ENCODE measurements at regions not wholly inside any gene's neighbourhood (a gene's known extent, or its start where the extent isn't known, plus 50 kb on each side); places are given as distances from the start of the nearest gene placed in this dataset.
"Not testable (repeated sequence)": the region's sequence is repeated elsewhere in the genome, so short reads cannot be mapped to it uniquely, and the experiment has no call there.

- H3K4me1 ChIP-seq (ENCODE audit: insufficient read depth, low read length, poor library complexity, severe bottlenecking); CTCF ChIA-PET; H3K27ac ChIP-seq (ENCODE audit: low read depth, low read length, poor library complexity, severe bottlenecking); H3K36me3 ChIP-seq (ENCODE audit: insufficient read depth, low read length, poor library complexity, severe bottlenecking); intact Hi-C loops (cut with micrococcal nuclease; ENCODE audit: unreplicated experiment); DNase-seq (ENCODE audit: low spot score); BruUV-seq (replicated peaks); H3K9me3 ChIP-seq (ENCODE audit: low read depth, low read length, poor library complexity, severe bottlenecking); H3K27me3 ChIP-seq (replicated peaks; ENCODE audit: insufficient read depth, low read depth, low read length, poor library complexity); H3K4me3 ChIP-seq (ENCODE audit: low read depth, low read length, poor library complexity, severe bottlenecking); POLR2A ChIA-PET (ENCODE audit: low non-redundant PET): not testable (repeated sequence)
Measured at GRCh38 chr1:149314921-149315320, 159.9 kb upstream of the NBPF19 start.

GRCh38 chr1:149320971-149321731, 153.7 kb upstream of the NBPF19 start:
- H3K4me1 ChIP-seq (ENCODE audit: insufficient read depth, low read length, poor library complexity, severe bottlenecking); H3K36me3 ChIP-seq (ENCODE audit: insufficient read depth, low read length, poor library complexity, severe bottlenecking); DNase-seq (ENCODE audit: low spot score); intact Hi-C loops (cut with micrococcal nuclease; ENCODE audit: unreplicated experiment); H3K27me3 ChIP-seq (replicated peaks; ENCODE audit: insufficient read depth, low read depth, low read length, poor library complexity); H3K27ac ChIP-seq (ENCODE audit: low read depth, low read length, poor library complexity, severe bottlenecking); BruUV-seq (replicated peaks); H3K9me3 ChIP-seq (ENCODE audit: low read depth, low read length, poor library complexity, severe bottlenecking); POLR2A ChIA-PET (ENCODE audit: low non-redundant PET); H3K4me3 ChIP-seq (ENCODE audit: low read depth, low read length, poor library complexity, severe bottlenecking); CTCF ChIA-PET: not testable (repeated sequence)

- H3K27ac ChIP-seq (ENCODE audit: low read depth, low read length, poor library complexity, severe bottlenecking); CTCF ChIA-PET; H3K9me3 ChIP-seq (ENCODE audit: low read depth, low read length, poor library complexity, severe bottlenecking); H3K36me3 ChIP-seq (ENCODE audit: insufficient read depth, low read length, poor library complexity, severe bottlenecking); BruUV-seq (replicated peaks); intact Hi-C loops (cut with micrococcal nuclease; ENCODE audit: unreplicated experiment); POLR2A ChIA-PET (ENCODE audit: low non-redundant PET); H3K4me1 ChIP-seq (ENCODE audit: insufficient read depth, low read length, poor library complexity, severe bottlenecking); DNase-seq (ENCODE audit: low spot score); H3K4me3 ChIP-seq (ENCODE audit: low read depth, low read length, poor library complexity, severe bottlenecking); H3K27me3 ChIP-seq (replicated peaks; ENCODE audit: insufficient read depth, low read depth, low read length, poor library complexity): not testable (repeated sequence)
Measured at GRCh38 chr1:149321732-149322016, 153.2 kb upstream of the NBPF19 start.

GRCh38 chr1:149330081-149330335, 144.8 kb upstream of the NBPF19 start:
- H3K36me3 ChIP-seq (ENCODE audit: insufficient read depth, low read length, poor library complexity, severe bottlenecking); H3K27ac ChIP-seq (ENCODE audit: low read depth, low read length, poor library complexity, severe bottlenecking); H3K4me1 ChIP-seq (ENCODE audit: insufficient read depth, low read length, poor library complexity, severe bottlenecking); CTCF ChIA-PET; H3K4me3 ChIP-seq (ENCODE audit: low read depth, low read length, poor library complexity, severe bottlenecking); BruUV-seq (replicated peaks); H3K27me3 ChIP-seq (replicated peaks; ENCODE audit: insufficient read depth, low read depth, low read length, poor library complexity); POLR2A ChIA-PET (ENCODE audit: low non-redundant PET); H3K9me3 ChIP-seq (ENCODE audit: low read depth, low read length, poor library complexity, severe bottlenecking); intact Hi-C loops (cut with micrococcal nuclease; ENCODE audit: unreplicated experiment); DNase-seq (ENCODE audit: low spot score): not testable (repeated sequence)

- H3K36me3 ChIP-seq (ENCODE audit: insufficient read depth, low read length, poor library complexity, severe bottlenecking); BruUV-seq (replicated peaks); CTCF ChIA-PET; intact Hi-C loops (cut with micrococcal nuclease; ENCODE audit: unreplicated experiment); DNase-seq (ENCODE audit: low spot score); H3K27ac ChIP-seq (ENCODE audit: low read depth, low read length, poor library complexity, severe bottlenecking); H3K4me1 ChIP-seq (ENCODE audit: insufficient read depth, low read length, poor library complexity, severe bottlenecking); H3K4me3 ChIP-seq (ENCODE audit: low read depth, low read length, poor library complexity, severe bottlenecking); H3K9me3 ChIP-seq (ENCODE audit: low read depth, low read length, poor library complexity, severe bottlenecking); POLR2A ChIA-PET (ENCODE audit: low non-redundant PET); H3K27me3 ChIP-seq (replicated peaks; ENCODE audit: insufficient read depth, low read depth, low read length, poor library complexity): not testable (repeated sequence)
Measured at GRCh38 chr1:149336082-149336481, 138.8 kb upstream of the NBPF19 start.

GRCh38 chr1:149338221-149338691, 136.6 kb upstream of the NBPF19 start:
- CTCF ChIA-PET; H3K4me3 ChIP-seq (ENCODE audit: low read depth, low read length, poor library complexity, severe bottlenecking); H3K36me3 ChIP-seq (ENCODE audit: insufficient read depth, low read length, poor library complexity, severe bottlenecking); H3K27ac ChIP-seq (ENCODE audit: low read depth, low read length, poor library complexity, severe bottlenecking); DNase-seq (ENCODE audit: low spot score); intact Hi-C loops (cut with micrococcal nuclease; ENCODE audit: unreplicated experiment); H3K27me3 ChIP-seq (replicated peaks; ENCODE audit: insufficient read depth, low read depth, low read length, poor library complexity); H3K4me1 ChIP-seq (ENCODE audit: insufficient read depth, low read length, poor library complexity, severe bottlenecking); H3K9me3 ChIP-seq (ENCODE audit: low read depth, low read length, poor library complexity, severe bottlenecking); POLR2A ChIA-PET (ENCODE audit: low non-redundant PET); BruUV-seq (replicated peaks): not testable (repeated sequence)

GRCh38 chr1:149338698-149339097, 136.1 kb upstream of the NBPF19 start:
- H3K27me3 ChIP-seq (replicated peaks; ENCODE audit: insufficient read depth, low read depth, low read length, poor library complexity); BruUV-seq (replicated peaks); H3K4me3 ChIP-seq (ENCODE audit: low read depth, low read length, poor library complexity, severe bottlenecking); H3K36me3 ChIP-seq (ENCODE audit: insufficient read depth, low read length, poor library complexity, severe bottlenecking); DNase-seq (ENCODE audit: low spot score); intact Hi-C loops (cut with micrococcal nuclease; ENCODE audit: unreplicated experiment); H3K9me3 ChIP-seq (ENCODE audit: low read depth, low read length, poor library complexity, severe bottlenecking); H3K4me1 ChIP-seq (ENCODE audit: insufficient read depth, low read length, poor library complexity, severe bottlenecking); POLR2A ChIA-PET (ENCODE audit: low non-redundant PET); CTCF ChIA-PET; H3K27ac ChIP-seq (ENCODE audit: low read depth, low read length, poor library complexity, severe bottlenecking): not testable (repeated sequence)

- H3K4me3 ChIP-seq (ENCODE audit: low read depth, low read length, poor library complexity, severe bottlenecking); intact Hi-C loops (cut with micrococcal nuclease; ENCODE audit: unreplicated experiment); H3K27ac ChIP-seq (ENCODE audit: low read depth, low read length, poor library complexity, severe bottlenecking); H3K36me3 ChIP-seq (ENCODE audit: insufficient read depth, low read length, poor library complexity, severe bottlenecking); BruUV-seq (replicated peaks); CTCF ChIA-PET; H3K27me3 ChIP-seq (replicated peaks; ENCODE audit: insufficient read depth, low read depth, low read length, poor library complexity); H3K9me3 ChIP-seq (ENCODE audit: low read depth, low read length, poor library complexity, severe bottlenecking); POLR2A ChIA-PET (ENCODE audit: low non-redundant PET); DNase-seq (ENCODE audit: low spot score); H3K4me1 ChIP-seq (ENCODE audit: insufficient read depth, low read length, poor library complexity, severe bottlenecking): not testable (repeated sequence)
Measured at GRCh38 chr1:149349448-149349847, 125.4 kb upstream of the NBPF19 start.
